ENCODE measurements at regions not wholly inside any gene's neighbourhood (a gene's known extent, or its start where the extent isn't known, plus 50 kb on each side); places are given as distances from the start of the nearest gene placed in this dataset.

- Histone ChIP-seq H3K27me3 (ENCODE audit: control insufficient read depth in 2 of 2, insufficient read depth in 2 of 2, low read length in 2 of 2) (no peaks in the 10 kb centered on the region), H3K27ac (ENCODE audit: low read depth, low read length) (no peak overlapping the region), H3K4me1 (ENCODE audit: control insufficient read depth in 2 of 2, insufficient read depth in 2 of 2, low read length in 2 of 2) (no peaks in the 10 kb centered on the region), H3K9me3 (ENCODE audit: control insufficient read depth in 2 of 3, low read length in 3 of 3) (no peaks in the 10 kb centered on the region), H3K4me3 (ENCODE audit: low read length) (no peak overlapping the region), H3K36me3 (ENCODE audit: control insufficient read depth in 2 of 3, insufficient read depth in 3 of 3, low read length in 3 of 3) (no peaks in the 10 kb centered on the region)
- ChIA-PET CTCF (no interaction called here), POLR2A (interaction anchor here (1.6 kb wide), 1 partner anchor 14 kb away, joined by 3 read pairs; no protein-coding TSS in a partner anchor)
- Mint-ChIP-seq H3K36me3 (peaks cover 0 to 12% (median 0%) of the 10 kb centered on the region in 5 donors), H3K4me3 (no peak overlapping the region), H3K27me3 (peaks cover 0 to under 1% (median 0%) of the 10 kb centered on the region in 5 donors), H3K27ac (no peak overlapping the region), H3K9me3 (peaks cover 0 to 6% (median 0%) of the 10 kb centered on the region in 11 donors), H3K4me1 (peaks cover 0 to 10% (median 2%) of the 10 kb centered on the region in 7 donors)
- DNase-seq, result no peak
- ATAC-seq, result no peak
- intact Hi-C loops (cut with micrococcal nuclease), result no loop called here
Measured at GRCh38 chr4:152033621-152034020, 272.8 kb upstream of the GATB start.

- Mint-ChIP-seq H3K36me3 (peaks cover 0 to 15% (median 0%) of the 10 kb centered on the region in 5 donors), H3K4me3 (no peak overlapping the region), H3K27me3 (peaks cover 0 to 6% (median 0%) of the 10 kb centered on the region in 5 donors), H3K4me1 (peaks cover 0 to 10% (median 4%) of the 10 kb centered on the region in 7 donors), H3K9me3 (peaks cover 0 to 12% (median 3%) of the 10 kb centered on the region in 11 donors), H3K27ac (no peak overlapping the region)
- no peak for ATAC-seq
- no peaks in the 10 kb centered on the region for H3K36me3 ChIP-seq (ENCODE audit: control insufficient read depth in 2 of 3, insufficient read depth in 3 of 3, low read length in 3 of 3)
- CTCF ChIA-PET, result no interaction called here
- no peak overlapping the region for H3K27ac ChIP-seq (ENCODE audit: low read depth, low read length)
- no peaks in the 10 kb centered on the region for H3K4me1 ChIP-seq (ENCODE audit: control insufficient read depth in 2 of 2, insufficient read depth in 2 of 2, low read length in 2 of 2)
- no peak for DNase-seq
- H3K9me3 ChIP-seq (ENCODE audit: control insufficient read depth in 2 of 3, low read length in 3 of 3), result no peaks in the 10 kb centered on the region
- H3K27me3 ChIP-seq (ENCODE audit: control insufficient read depth in 2 of 2, insufficient read depth in 2 of 2, low read length in 2 of 2), result no peaks in the 10 kb centered on the region
- intact Hi-C loops (cut with micrococcal nuclease), result no loop called here
- POLR2A ChIA-PET, result interaction anchor here (1.6 kb wide), 1 partner anchor 13 kb away, joined by 3 read pairs; no protein-coding TSS in a partner anchor
- no peak overlapping the region for H3K4me3 ChIP-seq (ENCODE audit: low read length)
Measured at GRCh38 chr4:152032722-152033131, 271.9 kb upstream of the GATB start.

- H3K27ac Mint-ChIP-seq, result peak overlapping the region in 3 of 9 donors; percentile 24 to 59 (median 44)
- peaks cover 0 to 19% (median 0%) of the 10 kb centered on the region in 5 donors for H3K36me3 Mint-ChIP-seq
- peaks cover 0 to 10% (median 3%) of the 10 kb centered on the region in 11 donors for H3K9me3 Mint-ChIP-seq
- Histone ChIP-seq H3K9me3 (ENCODE audit: control insufficient read depth in 2 of 3, low read length in 3 of 3) (no peaks in the 10 kb centered on the region), H3K27me3 (ENCODE audit: control insufficient read depth in 2 of 2, insufficient read depth in 2 of 2, low read length in 2 of 2) (no peaks in the 10 kb centered on the region), H3K27ac (ENCODE audit: low read depth, low read length) (no peak overlapping the region), H3K4me3 (ENCODE audit: low read length) (no peak overlapping the region), H3K4me1 (ENCODE audit: control insufficient read depth in 2 of 2, insufficient read depth in 2 of 2, low read length in 2 of 2) (peaks cover 8 to 10% of the 10 kb centered on the region in 2 donors), H3K36me3 (ENCODE audit: control insufficient read depth in 2 of 3, insufficient read depth in 3 of 3, low read length in 3 of 3) (no peaks in the 10 kb centered on the region)
- peaks cover 0 to 8% (median 0%) of the 10 kb centered on the region in 5 donors for H3K27me3 Mint-ChIP-seq
- intact Hi-C loops (cut with micrococcal nuclease), result no loop called here
- ChIA-PET POLR2A (no interaction called here), CTCF (no interaction called here)
- peaks cover 0 to 11% (median 0%) of the 10 kb centered on the region in 7 donors for H3K4me1 Mint-ChIP-seq
- no peak overlapping the region for H3K4me3 Mint-ChIP-seq
- DNase-seq (no peak), ATAC-seq (no peak)
Measured at GRCh38 chr4:152029631-152030030, 268.8 kb upstream of the GATB start.

GRCh38 chr4:152028131-152028530 is 267.3 kb upstream of the GATB start:
- CTCF ChIA-PET, result no interaction called here
- Mint-ChIP-seq H3K36me3 (peaks cover 0 to 19% (median 0%) of the 10 kb centered on the region in 5 donors), H3K27ac (no peak overlapping the region), H3K9me3 (peaks cover 0 to 10% (median 3%) of the 10 kb centered on the region in 11 donors), H3K27me3 (peaks cover 0 to 8% (median 0%) of the 10 kb centered on the region in 5 donors), H3K4me3 (no peak overlapping the region), H3K4me1 (peaks cover 0 to 11% (median 0%) of the 10 kb centered on the region in 7 donors)
- Histone ChIP-seq H3K4me3 (ENCODE audit: low read length) (no peak overlapping the region), H3K9me3 (ENCODE audit: control insufficient read depth in 2 of 3, low read length in 3 of 3) (no peaks in the 10 kb centered on the region), H3K4me1 (ENCODE audit: control insufficient read depth in 2 of 2, insufficient read depth in 2 of 2, low read length in 2 of 2) (peaks cover 12 to 15% of the 10 kb centered on the region in 2 donors), H3K36me3 (ENCODE audit: control insufficient read depth in 2 of 3, insufficient read depth in 3 of 3, low read length in 3 of 3) (no peaks in the 10 kb centered on the region), H3K27ac (ENCODE audit: low read depth, low read length) (no peak overlapping the region), H3K27me3 (ENCODE audit: control insufficient read depth in 2 of 2, insufficient read depth in 2 of 2, low read length in 2 of 2) (no peaks in the 10 kb centered on the region)
- DNase-seq (no peak), ATAC-seq (no peak)
- POLR2A ChIA-PET, result no interaction called here
- intact Hi-C loops (cut with micrococcal nuclease), result no loop called here

GRCh38 chr4:152024881-152025280 is 264.1 kb upstream of the GATB start:
- no peaks in the 10 kb centered on the region for H3K36me3 ChIP-seq (ENCODE audit: control insufficient read depth in 2 of 3, insufficient read depth in 3 of 3, low read length in 3 of 3)
- Mint-ChIP-seq H3K4me3 (no peak overlapping the region), H3K27ac (peak overlapping the region in 1 of 9 donors; percentile 31), H3K4me1 (peaks cover 0 to 11% (median 0%) of the 10 kb centered on the region in 7 donors), H3K27me3 (peaks cover 0 to 8% (median 0%) of the 10 kb centered on the region in 5 donors), H3K36me3 (peaks cover 0 to 17% (median 0%) of the 10 kb centered on the region in 5 donors), H3K9me3 (peaks cover 0 to 10% (median 3%) of the 10 kb centered on the region in 11 donors)
- no peaks in the 10 kb centered on the region for H3K27me3 ChIP-seq (ENCODE audit: control insufficient read depth in 2 of 2, insufficient read depth in 2 of 2, low read length in 2 of 2)
- CTCF ChIA-PET, result no interaction called here
- POLR2A ChIA-PET, result interaction anchor here (0.6 to 1.2 kb wide), 2 partner anchors 9 to 524 kb away, joined by 3 read pairs; no protein-coding TSS in a partner anchor
- intact Hi-C loops (cut with micrococcal nuclease), result loop anchor here in 1 of 2 donors (2.0 kb wide), 1 partner anchor 14 kb away; no protein-coding TSS in a partner anchor
- no peaks in the 10 kb centered on the region for H3K9me3 ChIP-seq (ENCODE audit: control insufficient read depth in 2 of 3, low read length in 3 of 3)
- ATAC-seq, result no peak
- H3K27ac ChIP-seq (ENCODE audit: low read depth, low read length), result no peak overlapping the region
- no peak for DNase-seq
- no peak overlapping the region for H3K4me3 ChIP-seq (ENCODE audit: low read length)
- peaks cover 12 to 15% of the 10 kb centered on the region in 2 donors for H3K4me1 ChIP-seq (ENCODE audit: control insufficient read depth in 2 of 2, insufficient read depth in 2 of 2, low read length in 2 of 2)

GRCh38 chr4:152023674-152024073 is 262.9 kb upstream of the GATB start:
- CTCF ChIA-PET, result no interaction called here
- peaks cover 0 to 7% (median 3%) of the 10 kb centered on the region in 11 donors for H3K9me3 Mint-ChIP-seq
- intact Hi-C loops (cut with micrococcal nuclease), result loop anchor here in 1 of 2 donors (2.0 kb wide), 1 partner anchor 13 kb away; no protein-coding TSS in a partner anchor
- peaks cover 0 to 8% (median 0%) of the 10 kb centered on the region in 5 donors for H3K27me3 Mint-ChIP-seq
- H3K4me1 Mint-ChIP-seq, result peaks cover 0 to 12% (median 0%) of the 10 kb centered on the region in 7 donors
- no peak overlapping the region for H3K4me3 Mint-ChIP-seq
- H3K36me3 Mint-ChIP-seq, result peaks cover 0 to 13% (median 0%) of the 10 kb centered on the region in 5 donors
- Histone ChIP-seq H3K9me3 (ENCODE audit: control insufficient read depth in 2 of 3, low read length in 3 of 3) (no peaks in the 10 kb centered on the region), H3K4me1 (ENCODE audit: control insufficient read depth in 2 of 2, insufficient read depth in 2 of 2, low read length in 2 of 2) (peaks cover 12 to 15% of the 10 kb centered on the region in 2 donors), H3K27ac (ENCODE audit: low read depth, low read length) (no peak overlapping the region), H3K4me3 (ENCODE audit: low read length) (no peak overlapping the region), H3K27me3 (ENCODE audit: control insufficient read depth in 2 of 2, insufficient read depth in 2 of 2, low read length in 2 of 2) (no peaks in the 10 kb centered on the region), H3K36me3 (ENCODE audit: control insufficient read depth in 2 of 3, insufficient read depth in 3 of 3, low read length in 3 of 3) (no peaks in the 10 kb centered on the region)
- no peak for ATAC-seq
- DNase-seq, result no peak
- POLR2A ChIA-PET, result no interaction called here
- no peak overlapping the region for H3K27ac Mint-ChIP-seq
